NCI-H526 (cell line): ENCODE measurements at regions not wholly inside any gene's neighbourhood (a gene's known extent, or its start where the extent isn't known, plus 50 kb on each side); places are given as distances from the start of the nearest gene placed in this dataset.

ENCODE experiments used
- DNase-seq, 2 experiments: peaks; one replicate each; lab custom pipeline; 2025; lab: John Stamatoyannopoulos, UW

- no peak for DNase-seq
These were observed 92.7 kb downstream of the PCSK1 start for GRCh38 chr5:96340357-96340756.

DNA sequence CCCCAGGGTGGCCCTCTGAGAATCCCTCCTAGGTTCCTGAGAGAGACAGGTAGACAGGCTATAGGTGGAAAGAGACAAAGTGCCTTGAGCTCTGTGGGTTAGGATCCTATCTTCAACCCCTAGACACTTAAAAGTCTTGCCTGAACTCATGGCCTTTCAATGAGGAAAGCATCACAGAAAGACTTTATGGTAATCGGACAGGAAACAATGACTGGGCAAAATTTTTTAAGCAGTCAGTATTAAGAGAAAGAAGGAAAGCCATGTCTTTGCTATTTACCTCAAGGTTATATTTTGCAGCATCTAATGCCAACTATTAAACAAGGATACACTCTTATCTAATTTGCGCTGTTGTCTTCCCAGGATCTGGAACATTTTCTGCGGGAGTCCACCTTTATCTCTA is 93.2 kb downstream of the PCSK1 start:
- no peak for DNase-seq

- DNase-seq, result no peak
These were observed 94.2 kb downstream of the PCSK1 start for GRCh38 chr5:96338624-96339415.

GRCh38 chr5:96338091-96338490 is 95.0 kb downstream of the PCSK1 start:
- DNase-seq, result no peak

- no peak for DNase-seq
These were observed 95.8 kb downstream of the PCSK1 start for GRCh38 chr5:96337048-96337781.

DNA sequence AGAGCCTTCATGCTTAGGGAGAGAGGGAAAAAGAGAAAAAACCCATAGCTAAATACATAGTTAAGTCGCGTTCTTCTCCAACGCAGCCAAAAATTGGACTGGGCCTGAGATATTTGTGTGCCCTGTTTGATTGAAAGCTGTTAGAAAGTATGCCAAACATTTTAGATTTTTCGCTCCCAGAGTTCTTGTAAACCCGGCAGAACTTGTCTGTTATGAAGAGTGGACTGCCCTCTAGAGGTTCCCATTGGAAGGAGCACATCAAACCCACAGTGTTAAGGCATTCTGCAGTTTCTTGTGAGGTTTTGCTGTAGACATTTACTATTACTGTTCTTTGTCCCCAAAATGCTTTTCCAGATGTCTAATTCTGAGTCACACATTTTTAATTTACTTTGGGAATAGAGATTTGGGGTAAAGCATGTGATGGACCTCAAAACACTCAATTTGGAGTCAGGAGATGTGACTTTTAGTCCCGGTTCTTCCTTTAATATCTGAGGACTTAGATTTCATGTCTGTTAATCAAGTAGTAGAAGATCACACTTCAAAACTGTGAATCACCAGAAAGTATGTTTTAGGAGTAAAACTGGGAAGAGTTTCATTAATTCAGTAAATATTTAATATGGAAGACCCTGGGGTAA is 96.6 kb downstream of the PCSK1 start:
- DNase-seq, result peak; percentile 28 to 69

GRCh38 chr5:96335873-96336272 is 97.2 kb downstream of the PCSK1 start:
- DNase-seq, result no peak

DNA sequence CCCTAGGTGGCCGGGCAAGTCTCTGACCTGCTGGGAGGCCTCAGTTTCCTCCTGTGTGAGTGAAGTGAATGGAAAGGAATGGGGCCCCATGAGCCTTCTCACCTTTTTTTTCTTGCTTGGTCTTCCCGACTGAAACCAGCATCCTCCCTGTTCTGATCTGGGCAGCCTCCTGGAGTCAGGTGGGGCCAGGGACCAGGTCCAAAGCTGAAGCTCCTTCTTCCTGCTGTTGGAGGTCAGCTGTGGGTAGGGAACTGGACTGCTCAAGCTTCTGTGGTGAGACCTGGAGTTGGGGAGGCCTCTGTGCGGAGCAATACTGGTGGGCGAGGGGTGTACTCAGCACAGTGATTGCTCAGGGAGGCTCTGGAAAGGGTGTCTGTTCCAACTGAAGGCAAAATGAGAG is 99.7 kb downstream of the PCSK1 start:
- no peak for DNase-seq

GRCh38 chr5:96332535-96333366 is 100.3 kb downstream of the PCSK1 start:
- no peak for DNase-seq

DNA sequence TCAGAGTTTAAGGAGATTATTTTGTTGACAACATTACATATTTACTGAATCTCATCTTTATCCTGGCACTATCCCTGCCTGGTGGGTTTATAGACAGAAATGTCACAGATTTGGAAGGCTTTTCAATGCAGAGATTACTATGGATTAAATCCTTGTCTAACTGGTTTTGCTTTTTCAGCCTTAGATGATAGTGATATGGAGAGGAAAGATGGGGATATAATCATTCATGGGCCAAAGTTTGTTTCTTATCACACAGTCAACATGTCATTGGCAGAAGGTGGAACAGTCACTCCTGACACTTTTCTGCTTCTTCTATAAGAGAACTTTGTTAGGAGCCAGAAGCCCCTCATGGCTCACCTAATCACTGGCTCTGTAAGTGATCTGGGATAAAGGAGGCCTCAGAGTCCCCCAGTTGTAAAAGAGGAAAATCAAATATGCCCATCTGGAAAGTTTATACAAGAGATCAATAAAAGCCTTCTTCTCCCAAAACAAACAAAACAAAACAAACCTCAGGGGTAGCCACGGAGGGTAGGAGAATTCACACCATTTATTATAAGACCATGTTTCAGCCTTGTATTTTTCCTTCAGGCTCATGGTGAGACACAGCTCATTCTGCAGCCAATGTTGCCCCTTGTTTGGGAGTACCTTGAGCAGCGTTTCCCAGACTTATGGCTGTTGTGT is 101.2 kb downstream of the PCSK1 start:
- no peak for DNase-seq

- no peak for DNase-seq
These were observed 101.8 kb downstream of the PCSK1 start for GRCh38 chr5:96331210-96331609.

DNA sequence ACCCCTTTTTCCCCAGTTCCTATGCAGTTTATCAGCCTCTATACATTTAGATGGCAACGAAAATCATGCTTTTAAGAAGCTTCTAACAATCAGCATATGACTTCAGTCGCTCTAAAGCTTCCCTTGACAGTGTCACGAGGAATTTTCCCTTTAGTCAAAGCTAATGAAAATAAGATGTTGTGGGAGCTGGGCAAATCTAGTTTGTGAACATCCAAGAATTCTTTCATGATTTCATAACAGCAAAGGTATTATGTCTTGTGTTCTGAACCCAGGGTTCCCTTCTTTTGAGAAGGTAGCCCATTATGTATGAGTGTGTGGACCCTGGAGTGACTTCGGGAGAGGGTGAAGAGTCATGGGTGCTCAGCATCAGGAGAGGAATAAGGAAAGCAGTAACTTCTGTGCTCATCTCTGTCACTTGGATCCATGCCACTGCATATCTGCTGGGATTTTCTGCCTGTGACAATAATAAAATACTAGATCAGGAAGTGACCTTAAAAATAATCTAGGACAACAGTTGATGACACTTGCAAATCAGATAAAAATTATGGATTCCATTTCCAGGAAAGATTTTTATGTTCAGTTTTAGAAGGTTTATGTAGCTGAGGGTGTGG is 102.4 kb downstream of the PCSK1 start:
- DNase-seq, result no peak

GRCh38 chr5:96329886-96330529 is 103.0 kb downstream of the PCSK1 start:
- DNase-seq, result no peak

DNA sequence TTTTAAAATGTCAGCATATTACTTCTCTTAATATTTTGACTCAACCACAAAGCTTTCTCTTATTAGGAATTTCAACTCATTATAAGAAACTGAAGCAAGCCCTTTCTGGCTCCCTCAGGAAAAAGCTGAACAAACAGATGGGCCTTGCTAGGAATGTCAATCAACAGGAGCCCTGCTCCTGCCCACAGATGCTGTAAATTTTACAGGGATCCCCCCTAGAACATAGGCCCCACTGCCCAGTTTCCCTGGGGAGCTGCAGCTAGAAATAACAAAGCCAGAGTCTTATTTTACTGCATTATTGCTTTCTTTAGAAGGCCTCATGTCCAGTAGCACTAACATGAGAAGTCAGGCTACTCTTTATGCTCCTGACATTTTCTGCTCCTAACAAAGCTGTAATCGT is 103.8 kb downstream of the PCSK1 start:
- no peak for DNase-seq

DNA sequence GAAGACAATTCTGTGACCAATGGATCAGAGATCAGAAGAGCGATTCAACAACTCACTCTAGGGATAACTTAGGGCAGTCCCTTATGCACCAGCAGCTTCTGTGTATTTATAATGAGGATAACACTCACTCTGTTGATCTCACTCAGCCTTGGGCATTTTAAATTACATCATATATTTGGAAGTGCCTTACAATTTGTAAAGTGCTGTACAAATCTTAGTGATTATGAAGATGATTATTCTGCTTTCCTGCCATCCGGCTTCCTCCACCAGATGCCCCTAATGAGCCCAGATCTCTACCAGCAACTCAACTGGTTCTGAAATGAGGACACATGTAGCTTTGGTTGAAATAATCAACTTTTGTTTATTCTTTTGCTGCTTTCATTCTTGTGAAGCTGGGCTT is 105.3 kb downstream of the PCSK1 start:
- no peak for DNase-seq

- no peak for DNase-seq
These were observed 106.1 kb downstream of the PCSK1 start for GRCh38 chr5:96326902-96327301.

DNA sequence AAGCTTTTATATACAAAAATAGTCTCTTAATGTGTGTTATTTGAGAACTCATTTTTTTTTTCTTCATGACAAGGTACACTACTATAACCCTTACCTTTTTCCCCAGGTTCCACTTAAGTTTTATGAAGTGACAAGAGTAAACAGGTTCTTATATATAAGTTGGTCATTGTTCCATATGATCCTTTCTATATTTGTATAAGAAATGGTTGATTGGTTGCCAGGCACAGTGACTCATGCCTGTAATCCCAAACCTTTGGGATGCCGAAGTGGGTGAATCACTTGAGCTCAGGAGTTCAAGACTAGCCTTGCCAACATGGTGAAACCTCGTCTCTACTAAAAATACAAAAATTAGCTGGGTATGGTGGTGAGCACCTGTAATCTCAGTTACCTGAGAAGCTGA is 108.3 kb downstream of the PCSK1 start:
- DNase-seq, result no peak

- DNase-seq, result no peak
These were observed 110.2 kb downstream of the PCSK1 start for GRCh38 chr5:96322865-96323264.

- DNase-seq, result no peak
These were observed 110.8 kb downstream of the PCSK1 start for GRCh38 chr5:96322217-96322616.

GRCh38 chr5:96321345-96321744 is 111.7 kb downstream of the PCSK1 start:
- DNase-seq, result no peak

- DNase-seq, result no peak
These were observed 112.3 kb downstream of the PCSK1 start for GRCh38 chr5:96320797-96321196.
